SIG-M5 treated with dmso at 0.1 percent for 504 hours (cell line): ENCODE measurements at regions not wholly inside any gene's neighbourhood (a gene's known extent, or its start where the extent isn't known, plus 50 kb on each side); places are given as distances from the start of the nearest gene placed in this dataset.
"Not testable (repeated sequence)": the region's sequence is repeated elsewhere in the genome, so short reads cannot be mapped to it uniquely, and the experiment has no call there.

Experiments
- DNase-seq: peaks from one replicate; lab custom pipeline; 2025; ENCODE audit not compliant: unreplicated experiment; lab: John Stamatoyannopoulos, UW

DNA sequence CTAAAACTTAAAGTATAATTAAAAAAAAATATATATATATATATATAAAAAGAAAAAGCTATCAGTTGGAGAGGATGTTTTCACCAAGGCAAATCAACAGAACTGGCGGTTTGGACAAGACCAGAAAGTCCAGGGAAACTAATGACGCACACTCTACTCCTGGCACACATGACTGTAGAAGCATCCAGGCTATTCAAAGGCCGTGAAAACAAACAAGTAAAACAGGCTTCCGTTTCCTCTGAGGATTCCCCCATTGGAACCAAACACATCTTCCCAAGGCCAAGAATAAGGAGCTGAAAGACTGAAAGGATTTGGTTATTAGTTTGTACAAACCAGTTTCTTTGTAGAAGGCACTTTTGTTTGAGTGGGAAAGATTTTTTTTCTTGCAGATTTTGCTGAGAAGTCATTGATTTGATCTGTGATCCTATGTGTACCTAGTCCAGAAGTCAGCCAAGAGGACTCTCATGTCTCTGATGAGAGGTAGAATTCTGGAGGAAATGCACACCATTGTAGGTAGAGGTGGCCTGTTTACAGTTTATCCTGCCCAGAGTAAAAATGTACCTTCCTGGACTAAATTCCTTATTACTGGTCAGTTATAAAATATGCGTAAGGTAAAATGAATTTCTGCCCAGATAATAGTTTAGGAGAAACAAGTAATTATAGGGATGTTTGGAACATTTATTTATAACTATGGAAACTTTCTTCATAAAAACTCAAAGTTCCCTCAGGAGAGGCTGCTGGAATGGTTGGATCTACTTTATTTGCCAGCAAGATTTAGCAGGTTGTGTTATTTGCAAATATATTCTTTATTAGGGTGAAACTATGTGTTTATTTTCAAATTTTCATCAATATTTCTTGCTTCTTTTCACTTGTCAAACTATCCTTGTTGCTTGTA lies 66.5 kb downstream of the DMP1 start:
- DNase-seq: no peak

DNA sequence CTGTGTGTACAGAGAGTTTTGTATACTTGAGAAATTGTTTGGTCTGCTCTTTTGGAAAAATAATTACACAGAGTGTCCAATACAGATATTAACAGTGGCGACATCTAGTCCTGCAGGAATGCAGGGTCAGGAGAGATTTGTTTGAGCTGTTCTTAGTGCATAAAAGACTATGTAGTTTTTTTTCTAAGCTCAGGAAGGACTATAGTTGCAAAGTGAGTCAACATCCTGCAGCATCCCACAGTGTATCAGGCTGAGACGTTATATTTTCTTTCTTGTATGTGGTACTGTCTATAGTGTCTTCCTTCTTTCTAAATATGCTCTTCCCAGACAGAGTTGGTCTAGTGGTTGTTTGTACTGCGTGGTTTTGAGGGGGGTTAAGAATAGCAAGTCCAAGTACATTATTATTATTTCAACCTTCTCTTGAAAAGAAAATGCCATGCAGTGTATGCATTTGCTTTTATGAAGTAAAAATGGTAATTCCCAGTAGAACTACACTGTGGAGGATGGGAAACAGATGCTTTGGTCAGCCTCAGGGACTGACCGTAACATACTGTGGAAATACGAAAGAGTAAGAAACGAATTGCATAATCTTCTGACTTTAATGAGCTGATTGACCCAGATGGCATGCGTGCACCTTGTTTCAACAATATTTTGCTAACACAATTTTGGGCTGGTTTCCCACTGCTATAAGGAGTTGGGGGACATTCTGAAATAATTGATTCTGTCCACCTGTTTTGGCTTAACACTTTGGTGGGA lies 67.4 kb downstream of the DMP1 start:
- no peak for DNase-seq

DNA sequence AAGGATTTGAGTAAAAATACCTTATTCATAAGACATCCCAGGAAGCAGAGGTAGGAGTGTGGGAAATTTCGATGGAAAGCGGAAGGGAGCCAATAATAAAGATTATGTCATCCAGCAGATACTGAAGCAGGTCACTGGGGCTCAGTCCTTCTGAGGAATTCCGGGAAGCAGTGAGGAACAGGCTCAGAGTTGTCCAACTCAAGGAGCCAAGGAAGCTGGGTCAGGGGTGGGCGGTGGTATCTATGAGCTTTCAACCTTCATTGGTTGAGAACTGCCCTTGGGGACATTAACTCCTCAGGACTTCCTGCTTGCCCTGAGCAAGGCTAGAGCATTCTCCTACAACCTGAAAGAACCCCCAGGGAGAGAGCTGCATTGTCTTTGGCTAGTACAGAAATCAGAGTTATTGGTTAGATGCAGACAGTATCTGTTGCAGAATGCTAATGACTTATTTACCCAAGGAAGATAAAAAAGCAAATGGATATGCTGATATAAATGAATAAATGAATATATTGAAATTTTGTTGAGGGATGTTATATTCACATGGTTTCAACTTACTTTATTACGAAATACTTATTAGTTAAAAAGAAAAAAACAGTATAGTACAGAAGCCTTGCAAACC lies 68.2 kb downstream of the DMP1 start:
- DNase-seq: no peak

DNA sequence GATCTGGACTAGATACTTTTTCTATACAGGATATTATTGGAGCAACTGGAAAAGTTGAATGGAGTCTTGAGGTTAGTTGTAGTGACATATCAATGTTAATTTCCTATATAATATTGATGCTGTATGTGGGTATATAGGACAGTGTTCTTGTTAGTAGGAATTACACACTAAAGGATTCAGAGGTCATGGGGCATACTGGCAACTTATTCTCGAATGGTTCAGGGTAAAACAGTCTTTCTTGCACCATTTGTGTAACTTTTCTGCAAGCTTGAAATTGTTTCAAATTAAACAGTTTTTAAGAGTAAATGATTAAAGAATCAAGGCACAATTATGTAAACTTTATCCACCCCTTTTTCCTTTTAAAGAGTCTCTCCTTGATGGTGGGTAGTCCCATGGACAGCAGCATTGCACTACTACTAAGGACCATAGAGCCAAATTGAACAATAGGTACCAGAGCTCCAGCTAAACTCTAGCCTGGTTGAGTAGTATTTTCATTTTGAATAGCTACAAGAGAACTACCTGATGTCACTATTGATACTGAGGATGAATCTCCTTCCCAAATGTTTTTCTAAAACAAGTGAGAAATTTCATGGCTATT lies 70.1 kb downstream of the DMP1 start:
- no peak for DNase-seq

DNA sequence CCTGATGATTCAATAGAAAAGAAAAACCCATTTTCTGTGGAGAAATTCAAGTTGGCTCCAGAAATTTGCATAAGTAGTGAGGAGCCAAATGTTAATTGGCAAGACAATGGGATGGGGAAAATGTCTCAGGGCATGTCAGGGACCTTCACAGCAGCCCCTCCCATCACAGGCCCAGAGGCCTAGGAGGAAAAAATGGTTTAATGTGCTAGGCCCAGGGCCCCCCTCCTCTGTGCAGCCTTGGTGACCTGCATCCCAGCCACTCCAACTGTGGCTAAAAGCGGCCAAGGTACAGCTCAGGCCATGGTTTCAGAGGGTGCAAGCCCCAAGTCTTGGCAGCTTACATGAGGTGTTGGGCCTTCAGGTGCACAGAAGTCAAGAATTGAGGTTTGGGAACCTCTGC lies 74.1 kb upstream of the IBSP start:
- DNase-seq: not testable (repeated sequence)

DNA sequence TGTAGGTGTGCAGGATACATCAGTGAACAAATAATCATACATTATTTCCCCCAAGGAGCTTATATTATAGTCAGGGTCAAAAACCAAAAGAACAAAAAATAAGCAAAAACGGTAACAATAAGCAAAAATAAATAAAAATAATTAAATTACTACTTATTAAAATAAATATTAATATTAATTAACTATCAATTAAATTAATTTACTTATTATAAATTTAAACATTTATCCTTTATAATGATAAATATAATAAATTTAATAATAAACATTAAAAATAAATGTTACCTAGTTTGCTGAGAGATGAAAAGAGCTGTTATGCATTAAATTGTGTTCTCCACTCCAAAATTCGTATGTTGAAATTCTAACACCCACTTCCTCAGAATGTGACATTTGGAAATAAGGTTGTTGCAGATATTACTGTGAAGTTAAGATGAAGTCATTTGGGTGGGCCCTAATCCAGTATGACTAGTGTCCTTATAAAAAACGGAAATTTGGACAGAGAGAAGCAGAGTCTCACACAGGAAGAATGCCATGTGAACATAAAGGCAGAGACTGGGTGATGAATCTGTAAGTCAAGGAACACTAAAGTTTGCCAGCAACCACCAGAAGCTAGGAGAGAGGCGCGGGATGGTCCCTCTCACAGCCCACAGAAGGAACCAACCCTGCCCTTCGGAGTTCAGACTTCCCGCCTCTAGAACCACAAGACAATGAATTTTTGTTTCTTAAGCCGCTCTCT lies 67.2 kb upstream of the IBSP start:
- DNase-seq: peak; percentile 44

DNA sequence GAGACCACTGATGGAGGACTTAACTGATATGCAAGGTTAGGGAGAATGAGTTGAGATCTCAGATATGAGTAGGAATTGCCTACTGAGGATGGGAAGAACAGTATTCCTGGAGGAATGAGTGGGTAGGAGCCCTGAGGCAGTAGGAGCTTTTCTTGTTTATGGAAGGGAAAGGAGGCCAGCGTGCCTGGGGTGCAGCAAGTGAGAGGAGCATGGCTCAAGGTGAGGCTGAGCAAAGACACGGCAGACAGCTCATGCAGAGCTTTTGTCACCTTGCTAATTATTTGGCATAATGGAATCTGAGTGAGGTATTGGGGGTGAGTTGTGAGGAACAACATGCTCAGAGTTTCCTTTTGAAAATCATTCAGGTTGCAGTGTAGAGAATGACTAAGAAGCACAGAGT lies 65.3 kb upstream of the IBSP start:
- DNase-seq: no peak

DNA sequence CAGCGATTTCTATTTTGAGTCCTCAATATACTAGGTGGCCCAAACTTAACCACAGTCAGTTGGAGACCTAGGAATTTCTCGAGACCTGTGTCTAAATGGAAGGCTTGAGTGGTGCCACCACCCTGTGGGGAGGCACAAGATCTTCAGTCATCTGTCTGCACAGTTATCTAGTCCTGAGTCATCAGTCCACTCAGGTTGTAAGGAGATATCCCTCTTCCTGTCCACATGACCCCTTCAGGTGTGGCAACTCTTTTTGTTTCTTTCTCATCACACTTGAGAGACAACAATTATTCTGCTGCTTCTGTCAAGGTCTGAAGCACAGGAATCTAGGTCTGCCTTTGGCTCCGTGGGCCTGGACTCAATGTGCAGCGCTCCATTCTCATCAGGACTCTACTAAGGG lies 64.4 kb upstream of the IBSP start:
- DNase-seq: no peak

DNA sequence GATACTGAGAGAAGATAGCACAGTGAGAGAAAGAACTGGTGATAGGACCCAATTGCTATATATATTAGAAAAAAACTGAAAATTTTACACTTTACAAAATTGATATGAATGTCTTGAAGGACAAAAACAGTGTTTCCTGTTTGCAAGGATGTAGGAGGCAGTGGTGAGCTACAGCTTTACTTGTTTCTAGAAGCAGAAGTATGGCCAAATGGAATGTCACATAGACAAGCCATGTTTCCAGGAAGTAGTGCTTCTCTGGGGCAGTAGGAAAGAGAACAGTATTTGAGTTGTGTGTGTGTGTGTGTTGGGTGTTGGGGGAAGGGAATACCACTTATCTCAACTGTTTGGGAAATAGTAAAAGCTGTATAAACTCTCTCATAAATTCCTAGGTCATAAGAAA lies 60.9 kb upstream of the IBSP start:
- no peak for DNase-seq

DNA sequence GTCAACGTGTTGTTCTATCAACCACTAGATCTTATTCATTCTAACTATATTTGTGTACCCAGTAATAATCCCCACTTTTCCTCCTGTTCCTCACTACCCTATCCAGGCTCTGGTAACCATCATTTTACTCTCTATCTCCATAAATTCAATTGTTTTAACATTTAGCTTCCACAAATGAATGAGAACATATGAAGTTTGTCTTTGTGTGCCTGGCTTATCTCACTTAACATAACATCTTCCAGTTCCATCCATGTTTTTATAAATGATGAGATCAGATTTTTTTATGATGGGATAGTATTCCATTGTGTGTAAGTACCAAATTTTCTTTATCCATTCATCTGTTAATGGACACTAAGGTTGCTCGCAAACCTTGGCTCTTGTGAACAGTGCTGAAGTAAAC lies 59.9 kb upstream of the IBSP start:
- DNase-seq: no peak

DNA sequence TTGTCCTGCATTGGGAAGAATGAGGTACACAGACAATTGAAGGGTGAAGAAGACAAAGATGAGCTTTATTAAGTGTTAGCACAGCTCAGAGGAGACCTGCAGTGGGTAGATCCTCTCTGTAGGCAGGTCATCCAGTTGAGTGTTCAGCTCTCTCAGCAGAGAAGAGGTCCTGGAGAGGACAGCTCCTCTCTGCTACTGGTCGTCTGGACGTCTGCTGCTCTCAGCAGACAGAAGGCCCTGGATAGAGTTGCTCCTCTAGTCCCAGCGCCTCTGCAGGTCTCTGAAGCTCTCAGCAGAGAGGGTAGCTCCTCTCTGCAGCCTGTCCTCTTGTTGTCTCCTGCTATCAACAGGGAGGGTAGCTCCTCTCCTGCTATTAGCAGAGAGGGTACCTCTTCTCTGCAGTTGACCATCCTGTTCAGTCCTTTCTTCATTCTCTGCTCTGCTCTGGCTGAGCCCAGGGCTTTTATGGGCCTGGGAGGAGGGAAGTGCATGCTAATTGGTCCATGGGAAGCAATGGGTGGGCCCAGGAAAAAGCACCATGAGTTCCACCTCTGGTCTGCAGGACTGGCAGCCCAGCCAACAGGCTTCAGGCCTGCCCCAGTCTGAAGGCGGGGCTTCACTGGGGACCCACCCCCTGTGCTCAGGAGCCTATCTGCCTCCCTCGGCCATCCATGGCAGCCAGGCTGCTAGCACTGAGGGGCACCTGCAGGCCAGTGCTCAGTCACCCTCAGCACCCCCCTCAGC lies 54.1 kb upstream of the IBSP start:
- no peak for DNase-seq

DNA sequence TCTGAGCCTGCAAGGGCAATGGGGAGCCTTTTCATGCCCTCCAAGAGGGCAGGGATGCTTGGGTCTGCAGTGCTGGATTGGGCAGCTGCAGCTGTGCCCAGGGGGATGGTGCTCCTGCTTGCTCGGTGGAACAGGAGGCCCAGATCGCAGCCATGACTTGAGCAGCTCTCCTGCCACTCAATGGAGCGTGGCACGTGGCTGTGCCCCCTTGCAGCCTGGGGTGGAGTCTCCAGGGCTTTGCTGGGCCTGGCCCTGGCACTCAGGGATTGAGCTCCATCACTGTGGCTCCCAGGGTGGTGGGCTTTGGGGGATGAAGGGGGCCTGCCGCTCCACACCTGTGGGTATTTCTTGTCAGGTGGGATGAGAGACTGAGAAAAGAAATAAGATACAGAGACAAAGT lies 53.4 kb upstream of the IBSP start:
- DNase-seq: no peak
